GM12878 (cell line): ENCODE measurements at regions not wholly inside any gene's neighbourhood (a gene's known extent, or its start where the extent isn't known, plus 50 kb on each side); places are given as distances from the start of the nearest gene placed in this dataset.

Source experiments
- ATAC-seq: fragments of 200-7000 bp; cut with Tn5 transposase; 3 replicates; pipeline ENCODE4 v1.9.1; 2020; ENCODE audit warnings: mild to moderate bottlenecking, moderate library complexity
- BruUV-seq: library from RNA; stranded (reverse); fragments of 400-500 nt; replicated peaks from 2 replicates; lab custom pipeline; 2021; lab: Mats Ljungman, UMichigan
- CTCF ChIA-PET: fragments of 300-600 bp; sonication (Branson Sonifier 250); formaldehyde crosslinking; extraction: SDS; loops from one replicate; lab custom pipeline; 2021; ENCODE audit warnings: inconsistent platforms; lab: Yijun Ruan, JAX
- POLR2A ChIA-PET: fragments of 350-600 bp; formaldehyde crosslinking; extraction: SDS; loops from one replicate; lab custom pipeline; 2021; ENCODE audit warnings: inconsistent platforms; lab: Charles Lee
- RAD21 ChIA-PET: fragments of 300-600 bp; sonication (Branson Sonifier 250); formaldehyde crosslinking; loops from one replicate; lab custom pipeline; 2023; ENCODE audit warnings: antibody characterized with exemption; ENCODE audit not compliant: unreplicated experiment; lab: Charles Lee
- SMC1A ChIA-PET: fragments of 300-600 bp; sonication (Branson Sonifier 250); formaldehyde crosslinking; loops from one replicate; lab custom pipeline; 2023; ENCODE audit not compliant: unreplicated experiment, uncharacterized antibody; lab: Charles Lee
- DNase-seq: peaks from one replicate; pipeline ENCODE4 v3.0.0-alpha.2; 2011; ENCODE audit warnings: low read depth, low spot score
- FAIRE-seq: peaks from 3 replicates; lab custom pipeline; 2011; peaks lifted over from hg19 to GRCh38; lab: Jason Lieb, UNC
- H2AFZ ChIP-seq: 2 replicates; pipeline ENCODE4 v1.6.0; 2011; ENCODE audit warnings: low read depth, low read length, control low read depth; ENCODE audit not compliant: control insufficient read depth
- H3K27ac ChIP-seq: 2 replicates; pipeline ENCODE4 v1.5.1; 2011; ENCODE audit warnings: control low read depth; ENCODE audit not compliant: control insufficient read depth, insufficient read depth
- H3K27me3 ChIP-seq, 2 experiments: replicated peaks in 1 of 2; 2 replicates each; pipeline versions ENCODE4 v1.6.0 to v1.6.1; 2011; ENCODE audit warnings: low read length in 1 of 2; ENCODE audit not compliant: control insufficient read depth in 2 of 2, insufficient read depth in 2 of 2
- H3K36me3 ChIP-seq, 2 experiments: 2 replicates each; pipeline ENCODE4 v1.5.1; 2011; ENCODE audit warnings: low read length in 1 of 2; ENCODE audit not compliant: control insufficient read depth in 2 of 2, insufficient read depth in 2 of 2
- H3K4me1 ChIP-seq: 2 replicates; pipeline ENCODE4 v1.6.1; 2011; ENCODE audit warnings: mild to moderate bottlenecking, low read length, moderate library complexity, mixed read lengths; ENCODE audit not compliant: control insufficient read depth, insufficient read depth
- H3K4me2 ChIP-seq: 2 replicates; pipeline ENCODE4 v1.6.0; 2011; ENCODE audit warnings: control low read depth; ENCODE audit not compliant: control insufficient read depth, insufficient read depth
- H3K4me3 ChIP-seq: fragments of 200-600 bp; sonication (generic); 2 replicates; pipeline ENCODE4 v1.5.1; 2016
- H3K79me2 ChIP-seq: 2 replicates; pipeline ENCODE4 v1.6.0; 2011; ENCODE audit warnings: low read length; ENCODE audit not compliant: control insufficient read depth, insufficient read depth
- H3K9ac ChIP-seq: 2 replicates; pipeline ENCODE4 v1.8.0; 2011; ENCODE audit warnings: low read length, control low read depth, mixed read lengths; ENCODE audit not compliant: control insufficient read depth, insufficient read depth
- H3K9me3 ChIP-seq: replicated peaks from 3 replicates; pipeline ENCODE4 v1.5.1; 2011; ENCODE audit warnings: mild to moderate bottlenecking, low read length; ENCODE audit not compliant: control insufficient read depth, insufficient read depth
- H4K20me1 ChIP-seq: 2 replicates; pipeline ENCODE4 v1.6.0; 2011; ENCODE audit not compliant: control insufficient read depth, insufficient read depth
- CBFB ChIP-seq: IDR thresholded peaks from 2 replicates; pipeline ENCODE4 v1.6.1; 2016; ENCODE audit warnings: antibody characterized with exemption, low read depth
- ZNF24 ChIP-seq: fragments of 450-650 bp; IDR thresholded peaks from 2 replicates; pipeline ENCODE4 v1.6.1; 2017; ENCODE audit warnings: antibody characterized with exemption, mild to moderate bottlenecking
- WGBS: methylation state at CpG from one replicate; pipeline ENCODE4 v1.1.6; 2016; ENCODE audit warnings: low lambda C conversion rate; ENCODE audit not compliant: insufficient replicate concordance, insufficient coverage; ENCODE audit errors: missing lambda C conversion rate; 5-methylcytosine and 5-hydroxymethylcytosine counted together
- in situ Hi-C: fragments of 300-500 bp; cut with MboI; formaldehyde crosslinking; loops from 9 replicates; pipeline ENCODE4 v1.14.3; 2018; ENCODE audit warnings: mixed read lengths
- intact Hi-C: fragments of 100-400 bp; cut with micrococcal nuclease; formaldehyde crosslinking; loops from one replicate; pipeline ENCODE4 v1.14.2; 2022; ENCODE audit not compliant: unreplicated experiment
- TF ChIP-seq, protein P1 (sequence below): fragments of 450-650 bp; IDR thresholded peaks from 2 replicates; pipeline ENCODE4 v1.6.1; 2016; ENCODE audit warnings: mild to moderate bottlenecking
- TF ChIP-seq, protein P2 (sequence below): fragments of 450-650 bp; IDR thresholded peaks from 2 replicates; pipeline ENCODE4 v1.6.1; 2018; ENCODE audit warnings: mild to moderate bottlenecking, low read depth, moderate library complexity; ENCODE audit not compliant: partially characterized antibody

DNA sequence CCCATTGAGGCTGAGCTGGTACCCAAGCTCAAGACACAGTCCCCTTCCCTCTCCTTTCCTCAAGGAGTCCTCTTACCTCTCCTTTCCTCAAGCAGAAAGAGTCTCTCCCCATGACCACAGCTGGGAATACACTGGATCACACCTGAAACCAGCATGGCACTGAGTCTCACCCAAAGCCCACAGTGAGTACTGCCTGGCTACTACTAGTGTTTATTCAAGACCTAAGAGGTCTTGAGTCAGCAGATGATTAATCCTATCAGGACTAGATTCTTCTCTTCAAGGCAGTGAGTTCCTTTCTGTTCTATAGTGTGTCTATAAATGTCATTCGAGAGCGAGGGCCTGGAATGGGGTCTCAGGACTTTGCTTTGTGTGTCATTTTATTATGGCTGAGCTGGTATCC is 111.4 kb downstream of the METTL4 start:
- Histone ChIP-seq H3K4me1 (no peaks in the 10 kb centered on the region), H3K4me2 (no peak overlapping the region), H3K9ac (no peak overlapping the region), H3K36me3 (no peaks in the 10 kb centered on the region), H2AFZ (no peak overlapping the region), H4K20me1 (no peaks in the 10 kb centered on the region), H3K27ac (no peak overlapping the region), H3K9me3 (no peaks in the 10 kb centered on the region), H3K79me2 (no peaks in the 10 kb centered on the region), H3K4me3 (no peak overlapping the region), H3K27me3 (peaks cover 0 to 2% of the 10 kb centered on the region in 2 experiments; a peak in 1 of 4 replicates)
- intact Hi-C loops (no loop called here), in situ Hi-C loops (no loop called here)
- ATAC-seq (no peak), DNase-seq (no peak), FAIRE-seq (no peak)
- WGBS, result 0% methylated on average over 2 of the region's 2 CpGs
- RAD21 ChIA-PET, result no interaction called here
- POLR2A ChIA-PET, result no interaction called here
- TF ChIP-seq, protein P1, sequence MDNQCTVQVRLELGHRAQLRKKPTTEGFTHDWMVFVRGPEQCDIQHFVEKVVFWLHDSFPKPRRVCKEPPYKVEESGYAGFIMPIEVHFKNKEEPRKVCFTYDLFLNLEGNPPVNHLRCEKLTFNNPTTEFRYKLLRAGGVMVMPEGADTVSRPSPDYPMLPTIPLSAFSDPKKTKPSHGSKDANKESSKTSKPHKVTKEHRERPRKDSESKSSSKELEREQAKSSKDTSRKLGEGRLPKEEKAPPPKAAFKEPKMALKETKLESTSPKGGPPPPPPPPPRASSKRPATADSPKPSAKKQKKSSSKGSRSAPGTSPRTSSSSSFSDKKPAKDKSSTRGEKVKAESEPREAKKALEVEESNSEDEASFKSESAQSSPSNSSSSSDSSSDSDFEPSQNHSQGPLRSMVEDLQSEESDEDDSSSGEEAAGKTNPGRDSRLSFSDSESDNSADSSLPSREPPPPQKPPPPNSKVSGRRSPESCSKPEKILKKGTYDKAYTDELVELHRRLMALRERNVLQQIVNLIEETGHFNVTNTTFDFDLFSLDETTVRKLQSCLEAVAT, result no peak
- no peak for TF ChIP-seq CBFB
- TF ChIP-seq ZNF24, result no peak
- TF ChIP-seq, protein P2, sequence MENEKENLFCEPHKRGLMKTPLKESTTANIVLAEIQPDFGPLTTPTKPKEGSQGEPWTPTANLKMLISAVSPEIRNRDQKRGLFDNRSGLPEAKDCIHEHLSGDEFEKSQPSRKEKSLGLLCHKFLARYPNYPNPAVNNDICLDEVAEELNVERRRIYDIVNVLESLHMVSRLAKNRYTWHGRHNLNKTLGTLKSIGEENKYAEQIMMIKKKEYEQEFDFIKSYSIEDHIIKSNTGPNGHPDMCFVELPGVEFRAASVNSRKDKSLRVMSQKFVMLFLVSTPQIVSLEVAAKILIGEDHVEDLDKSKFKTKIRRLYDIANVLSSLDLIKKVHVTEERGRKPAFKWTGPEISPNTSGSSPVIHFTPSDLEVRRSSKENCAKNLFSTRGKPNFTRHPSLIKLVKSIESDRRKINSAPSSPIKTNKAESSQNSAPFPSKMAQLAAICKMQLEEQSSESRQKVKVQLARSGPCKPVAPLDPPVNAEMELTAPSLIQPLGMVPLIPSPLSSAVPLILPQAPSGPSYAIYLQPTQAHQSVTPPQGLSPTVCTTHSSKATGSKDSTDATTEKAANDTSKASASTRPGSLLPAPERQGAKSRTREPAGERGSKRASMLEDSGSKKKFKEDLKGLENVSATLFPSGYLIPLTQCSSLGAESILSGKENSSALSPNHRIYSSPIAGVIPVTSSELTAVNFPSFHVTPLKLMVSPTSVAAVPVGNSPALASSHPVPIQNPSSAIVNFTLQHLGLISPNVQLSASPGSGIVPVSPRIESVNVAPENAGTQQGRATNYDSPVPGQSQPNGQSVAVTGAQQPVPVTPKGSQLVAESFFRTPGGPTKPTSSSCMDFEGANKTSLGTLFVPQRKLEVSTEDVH, result no peak
- no TSS peak for BruUV-seq
- SMC1A ChIA-PET, result no interaction called here
- CTCF ChIA-PET, result no interaction called here
